ENCODE measurements at regions not wholly inside any gene's neighbourhood (a gene's known extent, or its start where the extent isn't known, plus 50 kb on each side); places are given as distances from the start of the nearest gene placed in this dataset.

DNA sequence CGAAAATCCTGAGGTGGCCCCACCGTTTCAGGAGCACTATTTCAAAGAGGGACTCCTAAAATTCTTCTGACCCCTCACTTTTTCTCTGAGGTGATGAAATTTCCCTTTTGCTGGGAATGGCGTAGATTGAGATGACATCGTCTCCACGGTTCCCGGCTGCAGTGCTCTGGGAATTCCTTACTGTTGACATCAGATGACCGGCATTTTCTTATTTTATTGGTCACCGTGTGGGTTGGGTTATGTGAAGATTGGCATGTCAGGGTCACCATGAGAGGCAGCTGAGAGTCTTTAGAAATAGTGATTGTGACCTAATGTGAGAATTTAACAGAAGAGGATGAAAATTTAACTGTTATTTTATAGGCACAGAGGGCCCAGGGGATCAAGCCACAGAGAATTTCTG is 356.7 kb downstream of the FGF9 start:
- TF ChIP-seq POLR2A (IDR thresholded peaks at IDR 0.05): no peak
- TF ChIP-seq, protein P1, sequence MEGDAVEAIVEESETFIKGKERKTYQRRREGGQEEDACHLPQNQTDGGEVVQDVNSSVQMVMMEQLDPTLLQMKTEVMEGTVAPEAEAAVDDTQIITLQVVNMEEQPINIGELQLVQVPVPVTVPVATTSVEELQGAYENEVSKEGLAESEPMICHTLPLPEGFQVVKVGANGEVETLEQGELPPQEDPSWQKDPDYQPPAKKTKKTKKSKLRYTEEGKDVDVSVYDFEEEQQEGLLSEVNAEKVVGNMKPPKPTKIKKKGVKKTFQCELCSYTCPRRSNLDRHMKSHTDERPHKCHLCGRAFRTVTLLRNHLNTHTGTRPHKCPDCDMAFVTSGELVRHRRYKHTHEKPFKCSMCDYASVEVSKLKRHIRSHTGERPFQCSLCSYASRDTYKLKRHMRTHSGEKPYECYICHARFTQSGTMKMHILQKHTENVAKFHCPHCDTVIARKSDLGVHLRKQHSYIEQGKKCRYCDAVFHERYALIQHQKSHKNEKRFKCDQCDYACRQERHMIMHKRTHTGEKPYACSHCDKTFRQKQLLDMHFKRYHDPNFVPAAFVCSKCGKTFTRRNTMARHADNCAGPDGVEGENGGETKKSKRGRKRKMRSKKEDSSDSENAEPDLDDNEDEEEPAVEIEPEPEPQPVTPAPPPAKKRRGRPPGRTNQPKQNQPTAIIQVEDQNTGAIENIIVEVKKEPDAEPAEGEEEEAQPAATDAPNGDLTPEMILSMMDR (IDR thresholded peaks at IDR 0.05): no peak
- TF ChIP-seq EP300 (IDR thresholded peaks at IDR 0.05): no peak

All from gastroesophageal sphincter (tissue), 3 donors.